ENCODE measurements at regions not wholly inside any gene's neighbourhood (a gene's known extent, or its start where the extent isn't known, plus 50 kb on each side); places are given as distances from the start of the nearest gene placed in this dataset.
A peak's percentile ranks its signal among the peaks of the same experiment; 100 is the strongest.
"Not testable (repeated sequence)": the region's sequence is repeated elsewhere in the genome, so short reads cannot be mapped to it uniquely, and the experiment has no call there.

DNA sequence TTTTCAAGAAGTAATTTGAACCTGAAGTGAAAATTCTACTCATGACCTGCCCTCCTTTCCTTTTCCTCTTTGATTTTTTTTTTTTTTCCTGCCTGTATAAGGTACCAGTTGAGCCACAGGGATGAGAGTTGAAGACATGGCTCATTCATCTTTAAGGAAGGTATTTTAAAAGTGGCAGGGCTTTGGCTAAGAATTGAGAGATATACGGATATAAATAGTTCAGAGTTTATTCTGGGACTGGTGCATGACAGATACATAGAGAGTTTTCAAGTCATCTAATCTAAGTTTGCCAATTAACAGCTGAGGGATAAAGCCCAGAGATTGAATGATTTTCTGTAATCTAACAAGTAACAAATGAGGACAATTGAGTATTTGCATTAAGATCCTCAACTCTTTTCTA lies 69.8 kb downstream of the BTBD3 start:
- Histone ChIP-seq H3K36me3 (ENCODE audit: insufficient read depth, low read length) (no peaks in the 10 kb centered on the region), H3K9me2 (replicated peaks; ENCODE audit: insufficient read depth, low read length) (no peaks in the 10 kb centered on the region), H3K4me1 (ENCODE audit: low read length) (no peaks in the 10 kb centered on the region), H2AFZ (ENCODE audit: low read length) (no peak overlapping the region), H3K9me3 (ENCODE audit: low read length) (peaks cover 34% of the 10 kb centered on the region), H3K79me2 (ENCODE audit: low read length) (no peaks in the 10 kb centered on the region), H3K27me3 (ENCODE audit: low read length) (no peaks in the 10 kb centered on the region), H4K20me1 (ENCODE audit: insufficient read depth, low read depth, low read length) (no peaks in the 10 kb centered on the region), H3K4me2 (ENCODE audit: low read depth, low read length, poor library complexity, severe bottlenecking) (no peak overlapping the region), H3K9ac (ENCODE audit: low read length) (no peak overlapping the region), H3K27ac (ENCODE audit: low read length) (no peak overlapping the region), H3K4me3 (ENCODE audit: low read length) (no peak overlapping the region)
- DNase-seq = no peak

DNA sequence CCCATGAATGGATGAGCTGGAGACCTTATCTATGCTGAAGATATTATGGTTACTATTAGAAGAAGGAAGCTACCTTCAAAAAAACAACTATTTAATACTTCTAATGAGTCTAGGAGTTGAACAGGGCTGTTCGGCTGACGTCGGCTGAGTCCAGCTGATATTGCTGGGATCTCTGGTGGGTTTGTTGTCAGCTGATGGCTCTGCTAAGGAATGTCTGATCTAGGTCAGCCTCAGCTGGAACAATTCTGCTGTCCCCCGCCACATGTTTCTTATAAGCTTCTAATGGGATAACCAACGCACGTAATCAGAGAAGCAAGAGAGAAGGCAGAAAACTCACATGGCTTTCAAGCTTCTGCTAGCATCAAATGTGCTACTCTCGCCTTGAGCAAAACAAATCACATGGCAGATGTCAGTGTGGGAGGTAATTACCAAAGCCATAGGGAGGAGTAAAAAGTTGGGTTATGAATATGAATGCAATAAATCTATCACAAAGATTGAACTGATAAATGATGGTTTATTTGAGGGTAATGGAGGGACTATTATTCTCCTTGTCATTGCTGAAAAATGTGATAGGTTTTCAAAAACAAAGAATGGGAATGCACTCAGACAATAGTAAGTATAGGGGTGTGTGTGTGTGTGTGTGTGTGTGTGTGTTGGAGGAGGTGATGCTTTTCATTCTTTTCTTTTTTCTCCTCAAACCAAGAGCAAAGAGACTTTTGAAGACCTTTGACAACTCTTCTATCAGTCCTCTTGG lies 71.5 kb downstream of the BTBD3 start:
- Histone ChIP-seq H3K9ac (ENCODE audit: low read length) (no peak overlapping the region), H2AFZ (ENCODE audit: low read length) (no peak overlapping the region), H3K4me3 (ENCODE audit: low read length) (no peak overlapping the region), H3K4me2 (ENCODE audit: low read depth, low read length, poor library complexity, severe bottlenecking) (no peak overlapping the region), H3K4me1 (ENCODE audit: low read length) (no peaks in the 10 kb centered on the region), H3K9me3 (ENCODE audit: low read length) (peaks cover 33% of the 10 kb centered on the region), H3K9me2 (replicated peaks; ENCODE audit: insufficient read depth, low read length) (no peaks in the 10 kb centered on the region), H3K27me3 (ENCODE audit: low read length) (no peaks in the 10 kb centered on the region), H3K27ac (ENCODE audit: low read length) (no peak overlapping the region), H3K36me3 (ENCODE audit: insufficient read depth, low read length) (no peaks in the 10 kb centered on the region), H3K79me2 (ENCODE audit: low read length) (no peaks in the 10 kb centered on the region), H4K20me1 (ENCODE audit: insufficient read depth, low read depth, low read length) (no peaks in the 10 kb centered on the region)
- DNase-seq = no peak

DNA sequence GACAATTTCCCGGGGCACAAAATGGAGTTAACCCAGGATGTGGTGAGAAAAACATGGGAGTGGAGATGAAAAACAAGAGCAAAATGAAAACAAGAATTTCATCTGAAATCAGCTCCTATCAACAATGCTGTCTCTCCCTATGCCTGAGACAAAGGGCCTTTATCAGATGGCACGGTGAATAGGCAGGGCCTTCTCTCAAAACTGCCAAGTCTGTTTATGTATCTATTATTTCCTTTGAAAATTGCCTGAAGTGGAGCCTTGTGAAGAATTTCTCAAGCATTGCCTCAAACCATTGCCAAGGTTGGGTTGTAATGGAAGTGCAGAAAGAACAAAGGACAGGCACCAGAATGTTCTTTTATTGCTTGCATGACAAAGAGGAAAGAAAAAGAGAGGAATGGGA lies 74.7 kb downstream of the BTBD3 start:
- H3K27me3 ChIP-seq (ENCODE audit: low read length) = no peaks in the 10 kb centered on the region
- no peaks in the 10 kb centered on the region for H3K36me3 ChIP-seq (ENCODE audit: insufficient read depth, low read length)
- no peak overlapping the region for H3K4me3 ChIP-seq (ENCODE audit: low read length)
- no peaks in the 10 kb centered on the region for H4K20me1 ChIP-seq (ENCODE audit: insufficient read depth, low read depth, low read length)
- no peak overlapping the region for H3K27ac ChIP-seq (ENCODE audit: low read length)
- H2AFZ ChIP-seq (ENCODE audit: low read length) = no peak overlapping the region
- no peak for DNase-seq
- no peaks in the 10 kb centered on the region for H3K4me1 ChIP-seq (ENCODE audit: low read length)
- peaks cover 23% of the 10 kb centered on the region for H3K9me3 ChIP-seq (ENCODE audit: low read length)
- H3K9ac ChIP-seq (ENCODE audit: low read length) = no peak overlapping the region
- H3K9me2 ChIP-seq (replicated peaks; ENCODE audit: insufficient read depth, low read length) = no peaks in the 10 kb centered on the region
- H3K4me2 ChIP-seq (ENCODE audit: low read depth, low read length, poor library complexity, severe bottlenecking) = no peak overlapping the region
- no peaks in the 10 kb centered on the region for H3K79me2 ChIP-seq (ENCODE audit: low read length)

DNA sequence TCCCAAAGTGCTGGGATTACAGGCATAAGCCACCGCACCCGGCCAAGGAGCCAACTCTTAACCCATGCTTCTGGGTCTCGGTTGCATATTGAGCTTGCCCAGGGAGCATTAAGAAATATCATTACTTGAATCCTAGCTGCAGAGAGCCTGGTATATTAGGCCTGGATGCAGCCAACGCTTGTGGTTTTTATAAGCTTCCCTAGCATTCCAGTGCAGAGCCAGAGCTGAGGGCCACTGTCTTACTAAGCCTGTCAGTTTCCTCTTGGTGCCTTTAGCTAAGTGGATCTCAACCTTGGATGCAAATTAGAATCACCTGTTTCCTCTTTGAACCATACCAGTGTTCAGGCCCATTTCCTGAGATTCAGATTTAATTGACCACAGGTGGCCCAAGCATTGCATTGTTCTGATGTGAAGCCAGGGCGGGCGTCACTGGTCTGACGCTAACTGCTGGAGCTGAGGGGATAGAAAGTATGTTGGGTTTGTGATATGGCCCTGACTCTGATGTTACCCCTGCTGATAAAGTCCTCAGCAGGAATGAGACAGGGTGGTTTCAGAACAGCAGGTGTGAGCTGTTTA lies 76.3 kb downstream of the BTBD3 start:
- no peaks in the 10 kb centered on the region for H4K20me1 ChIP-seq (ENCODE audit: insufficient read depth, low read depth, low read length)
- no peak overlapping the region for H3K4me3 ChIP-seq (ENCODE audit: low read length)
- DNase-seq = no peak
- peaks cover 24% of the 10 kb centered on the region for H3K9me3 ChIP-seq (ENCODE audit: low read length)
- no peak overlapping the region for H3K9ac ChIP-seq (ENCODE audit: low read length)
- no peaks in the 10 kb centered on the region for H3K36me3 ChIP-seq (ENCODE audit: insufficient read depth, low read length)
- no peaks in the 10 kb centered on the region for H3K79me2 ChIP-seq (ENCODE audit: low read length)
- no peak overlapping the region for H2AFZ ChIP-seq (ENCODE audit: low read length)
- no peak overlapping the region for H3K27ac ChIP-seq (ENCODE audit: low read length)
- H3K4me1 ChIP-seq (ENCODE audit: low read length) = no peaks in the 10 kb centered on the region
- no peaks in the 10 kb centered on the region for H3K27me3 ChIP-seq (ENCODE audit: low read length)
- no peak overlapping the region for H3K4me2 ChIP-seq (ENCODE audit: low read depth, low read length, poor library complexity, severe bottlenecking)
- no peaks in the 10 kb centered on the region for H3K9me2 ChIP-seq (replicated peaks; ENCODE audit: insufficient read depth, low read length)

DNA sequence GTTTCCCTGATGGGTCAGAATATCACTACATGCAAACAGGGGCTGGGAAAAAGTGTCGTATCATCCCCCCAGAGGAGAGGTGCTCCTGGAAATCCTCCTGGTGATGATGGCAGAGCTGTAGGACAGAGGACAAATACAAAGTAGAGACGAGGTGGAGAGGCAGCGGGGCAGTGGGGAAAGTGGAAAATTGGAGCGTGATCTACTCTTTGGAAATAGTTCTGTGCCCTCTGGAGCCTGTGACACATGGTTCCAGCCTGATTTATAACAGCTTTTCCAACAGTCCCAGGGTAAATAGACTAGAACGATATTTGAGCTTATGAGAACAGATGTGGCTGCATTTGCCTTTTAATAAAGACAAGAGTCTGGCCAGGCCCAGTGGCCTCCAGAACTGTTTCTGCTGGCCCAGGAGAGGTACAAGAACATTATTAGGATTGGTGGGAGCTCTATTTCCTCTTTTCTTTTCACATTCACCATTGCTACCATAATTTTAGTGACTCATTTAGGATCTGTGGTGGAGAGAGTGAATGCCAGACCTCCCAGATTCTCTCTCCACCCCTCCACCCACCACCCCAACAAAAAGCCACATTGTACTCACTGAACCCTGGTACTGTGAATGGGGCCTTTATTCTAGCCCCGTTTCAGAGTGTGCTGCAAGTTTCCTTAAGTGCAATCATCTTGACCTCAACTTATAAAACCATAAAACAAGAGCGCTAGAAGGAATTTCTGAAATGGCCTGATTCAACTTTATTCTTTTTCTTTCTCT lies 78.3 kb downstream of the BTBD3 start:
- DNase-seq = no peak
- H3K4me1 ChIP-seq (ENCODE audit: low read length) = no peaks in the 10 kb centered on the region
- no peak overlapping the region for H3K9ac ChIP-seq (ENCODE audit: low read length)
- H3K4me3 ChIP-seq (ENCODE audit: low read length) = no peak overlapping the region
- H4K20me1 ChIP-seq (ENCODE audit: insufficient read depth, low read depth, low read length) = no peaks in the 10 kb centered on the region
- no peak overlapping the region for H2AFZ ChIP-seq (ENCODE audit: low read length)
- no peaks in the 10 kb centered on the region for H3K9me2 ChIP-seq (replicated peaks; ENCODE audit: insufficient read depth, low read length)
- H3K4me2 ChIP-seq (ENCODE audit: low read depth, low read length, poor library complexity, severe bottlenecking) = no peak overlapping the region
- no peak overlapping the region for H3K27ac ChIP-seq (ENCODE audit: low read length)
- H3K79me2 ChIP-seq (ENCODE audit: low read length) = no peaks in the 10 kb centered on the region
- H3K27me3 ChIP-seq (ENCODE audit: low read length) = no peaks in the 10 kb centered on the region
- H3K9me3 ChIP-seq (ENCODE audit: low read length) = peaks cover 23% of the 10 kb centered on the region
- no peaks in the 10 kb centered on the region for H3K36me3 ChIP-seq (ENCODE audit: insufficient read depth, low read length)

DNA sequence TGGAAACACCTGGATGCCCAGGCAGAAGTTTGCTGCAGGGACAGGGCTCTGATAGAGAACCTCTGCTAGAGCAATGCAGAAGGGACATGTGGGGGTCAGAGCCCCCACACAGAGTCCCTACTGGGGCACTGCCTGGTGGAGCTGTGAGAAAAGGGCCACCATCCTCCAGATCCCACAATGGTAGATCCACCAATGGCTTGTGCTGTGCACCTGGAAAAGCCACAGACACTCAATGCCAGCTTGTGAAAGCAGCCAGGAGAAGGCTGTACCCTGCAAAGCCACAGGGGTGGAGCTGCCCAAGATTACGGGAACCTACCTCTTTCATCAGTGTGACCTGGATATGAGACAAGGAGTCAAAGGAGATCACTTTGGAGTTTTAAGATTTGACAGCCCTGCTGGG lies 87.1 kb downstream of the BTBD3 start:
- H3K9me3 ChIP-seq (ENCODE audit: low read length); H3K4me2 ChIP-seq (ENCODE audit: low read depth, low read length, poor library complexity, severe bottlenecking); H3K27ac ChIP-seq (ENCODE audit: low read length); DNase-seq; H4K20me1 ChIP-seq (ENCODE audit: insufficient read depth, low read depth, low read length); H3K79me2 ChIP-seq (ENCODE audit: low read length); H3K4me1 ChIP-seq (ENCODE audit: low read length); H3K27me3 ChIP-seq (ENCODE audit: low read length); H3K9ac ChIP-seq (ENCODE audit: low read length); H3K36me3 ChIP-seq (ENCODE audit: insufficient read depth, low read length); H3K9me2 ChIP-seq (replicated peaks; ENCODE audit: insufficient read depth, low read length); H3K4me3 ChIP-seq (ENCODE audit: low read length); H2AFZ ChIP-seq (ENCODE audit: low read length): not testable (repeated sequence)

DNA sequence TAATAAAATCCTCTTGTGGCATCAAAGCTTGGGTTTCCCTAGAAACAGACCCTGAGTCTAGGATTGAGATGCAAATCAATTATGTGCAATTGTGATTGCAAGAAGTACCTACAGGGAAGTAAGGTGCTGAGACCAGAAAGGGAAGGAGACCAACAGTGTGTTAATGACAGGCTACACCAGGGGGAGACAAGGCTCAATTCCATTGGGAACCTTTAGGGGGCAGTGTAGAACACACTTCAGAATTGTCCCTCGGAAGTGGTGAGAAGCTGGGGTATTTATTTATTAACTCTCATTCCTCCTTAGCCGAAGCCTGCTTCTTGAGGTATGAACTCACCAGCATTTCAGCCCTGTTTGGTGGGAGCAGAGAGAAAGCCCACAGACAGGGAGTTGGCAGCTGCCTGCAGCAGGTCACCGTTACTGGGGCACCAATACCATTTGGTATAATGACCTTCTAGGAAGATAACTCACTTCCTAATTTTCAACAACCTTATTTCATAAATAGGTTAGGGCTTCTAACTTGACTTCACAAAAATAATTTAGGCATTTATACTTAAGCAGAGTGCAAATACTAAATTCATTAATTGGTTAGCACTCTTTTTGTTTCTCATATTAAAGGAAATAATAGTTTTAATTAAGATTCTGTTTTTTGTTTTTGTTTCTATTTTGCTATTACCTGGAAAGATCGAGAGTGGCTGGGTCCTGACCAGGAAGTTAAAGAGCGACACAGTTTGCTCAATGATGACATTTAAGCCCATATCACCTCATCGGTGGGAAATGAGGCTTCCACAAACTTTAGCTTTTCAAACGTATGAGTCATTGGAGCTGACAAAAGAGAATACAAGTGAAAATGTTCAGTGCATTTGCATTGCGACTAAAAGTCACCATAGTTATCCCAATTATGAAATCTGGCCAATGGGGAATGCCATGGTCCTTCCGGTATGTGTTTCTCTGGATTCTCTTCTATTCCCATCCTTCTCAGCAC lies 94.8 kb downstream of the BTBD3 start:
- Histone ChIP-seq H3K9me3 (ENCODE audit: low read length) (no peaks in the 10 kb centered on the region), H3K27me3 (ENCODE audit: low read length) (no peaks in the 10 kb centered on the region), H4K20me1 (ENCODE audit: insufficient read depth, low read depth, low read length) (no peaks in the 10 kb centered on the region), H3K36me3 (ENCODE audit: insufficient read depth, low read length) (no peaks in the 10 kb centered on the region), H3K4me2 (ENCODE audit: low read depth, low read length, poor library complexity, severe bottlenecking) (no peak overlapping the region), H3K4me1 (ENCODE audit: low read length) (no peaks in the 10 kb centered on the region), H2AFZ (ENCODE audit: low read length) (no peak overlapping the region), H3K4me3 (ENCODE audit: low read length) (no peak overlapping the region), H3K9ac (ENCODE audit: low read length) (no peak overlapping the region), H3K27ac (ENCODE audit: low read length) (no peak overlapping the region), H3K79me2 (ENCODE audit: low read length) (no peaks in the 10 kb centered on the region), H3K9me2 (replicated peaks; ENCODE audit: insufficient read depth, low read length) (no peaks in the 10 kb centered on the region)
- peak; percentile 83 for DNase-seq
